NCI-H774 (cell line): ENCODE measurements at regions not wholly inside any gene's neighbourhood (a gene's known extent, or its start where the extent isn't known, plus 50 kb on each side); places are given as distances from the start of the nearest gene placed in this dataset.
"Not testable (repeated sequence)": the region's sequence is repeated elsewhere in the genome, so short reads cannot be mapped to it uniquely, and the experiment has no call there.

Source experiments
- DNase-seq: peaks from one replicate; lab custom pipeline; 2025; lab: John Stamatoyannopoulos, UW

DNA sequence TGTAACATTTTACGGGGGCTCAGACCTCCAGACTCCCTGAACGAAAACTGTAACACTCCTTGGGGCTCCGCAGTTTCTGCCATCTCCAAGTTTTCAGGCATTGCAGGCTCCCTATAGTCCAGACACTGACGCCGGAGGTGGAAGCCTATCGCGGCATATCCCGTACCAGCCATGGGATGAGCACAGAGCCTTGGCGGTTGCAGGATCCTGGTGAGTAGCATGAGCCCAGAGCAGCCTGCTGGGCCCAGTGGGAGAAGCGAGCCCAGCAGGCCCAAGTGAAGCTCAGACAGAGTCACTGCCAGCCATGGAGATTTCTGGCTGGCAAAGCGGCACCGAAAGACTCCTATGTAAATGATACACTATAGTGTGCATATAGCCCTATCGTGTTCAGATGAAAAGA is 446.8 kb downstream of the COL11A1 start:
- DNase-seq = no peak

DNA sequence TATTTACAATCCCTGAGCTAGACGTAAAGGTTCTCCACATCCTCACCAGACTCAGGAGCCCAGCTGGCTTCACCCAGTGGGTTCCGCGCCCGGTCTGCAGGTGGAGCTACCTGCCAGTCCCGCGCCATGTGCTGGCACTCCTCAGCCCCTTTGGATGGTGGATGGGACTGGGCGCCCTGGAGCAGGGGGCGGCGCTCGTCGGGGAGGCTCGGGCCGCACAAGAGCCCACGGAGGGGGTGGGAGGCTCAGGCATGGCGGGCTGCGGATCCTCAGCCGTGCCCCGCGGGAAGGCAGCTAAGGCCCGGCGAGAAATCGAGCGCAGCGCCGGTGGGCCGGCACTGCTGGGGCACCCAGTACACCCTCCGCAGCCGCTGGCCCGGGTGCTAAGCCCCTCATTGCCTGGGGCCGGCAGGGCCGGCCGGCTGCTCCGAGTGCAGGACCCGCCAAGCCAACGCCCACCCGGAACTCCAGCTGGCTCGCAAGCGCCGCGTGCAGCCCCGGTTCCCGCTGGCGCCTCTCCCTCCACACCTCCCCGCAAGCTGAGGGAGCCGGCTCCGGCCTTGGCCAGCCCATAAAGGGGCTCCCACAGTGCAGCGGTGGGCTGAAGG is 448.3 kb downstream of the COL11A1 start:
- DNase-seq = not testable (repeated sequence)

GRCh38 chr1:102655034-102655433 is 453.3 kb downstream of the COL11A1 start:
- DNase-seq = no peak

DNA sequence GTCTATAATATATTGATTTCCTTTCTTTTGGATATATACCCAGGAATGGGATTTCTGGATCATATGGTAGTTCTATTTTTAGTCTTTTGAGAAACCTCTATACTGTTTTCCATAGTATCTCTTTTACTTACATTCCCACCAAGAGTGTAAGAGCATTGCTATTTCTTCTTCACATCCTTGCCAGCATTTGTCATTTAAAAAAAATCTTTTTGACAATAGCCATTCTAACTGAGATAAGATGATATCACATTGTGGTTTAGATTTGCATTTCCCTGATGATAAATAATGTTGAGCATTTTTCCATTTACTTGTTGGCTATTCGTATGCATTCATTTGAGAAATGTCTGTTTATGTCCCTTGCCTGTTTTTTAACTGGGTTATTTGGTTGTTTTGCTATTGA is 467.4 kb downstream of the COL11A1 start:
- DNase-seq = no peak

GRCh38 chr1:102640312-102640711 is 468.0 kb downstream of the COL11A1 start:
- no peak for DNase-seq

- DNase-seq = no peak
These were observed 476.6 kb downstream of the COL11A1 start for GRCh38 chr1:102631691-102632090.

DNA sequence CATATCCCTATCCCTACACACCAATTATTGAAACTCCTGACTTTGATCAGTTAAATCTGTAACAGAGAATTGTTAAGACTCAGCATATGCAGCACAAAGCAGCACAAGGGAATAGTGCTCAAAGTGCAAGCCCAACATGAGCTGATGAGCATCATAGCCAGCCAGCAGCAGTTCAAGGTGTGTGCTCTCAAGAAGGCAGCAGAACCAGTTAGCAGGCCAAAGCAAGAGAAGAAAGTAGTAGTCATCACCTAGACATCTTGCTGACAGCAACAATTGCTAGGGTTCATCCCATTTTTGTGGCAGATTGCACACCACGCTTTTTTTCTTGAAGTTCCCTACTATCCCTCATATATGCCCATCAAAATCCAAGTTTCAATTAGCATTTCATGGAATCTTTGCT is 478.3 kb downstream of the COL11A1 start:
- no peak for DNase-seq

GRCh38 chr1:102628109-102628613 is 480.2 kb downstream of the COL11A1 start:
- peak; percentile 7 for DNase-seq

GRCh38 chr1:102627145-102627544 is 481.2 kb downstream of the COL11A1 start:
- DNase-seq = no peak

DNA sequence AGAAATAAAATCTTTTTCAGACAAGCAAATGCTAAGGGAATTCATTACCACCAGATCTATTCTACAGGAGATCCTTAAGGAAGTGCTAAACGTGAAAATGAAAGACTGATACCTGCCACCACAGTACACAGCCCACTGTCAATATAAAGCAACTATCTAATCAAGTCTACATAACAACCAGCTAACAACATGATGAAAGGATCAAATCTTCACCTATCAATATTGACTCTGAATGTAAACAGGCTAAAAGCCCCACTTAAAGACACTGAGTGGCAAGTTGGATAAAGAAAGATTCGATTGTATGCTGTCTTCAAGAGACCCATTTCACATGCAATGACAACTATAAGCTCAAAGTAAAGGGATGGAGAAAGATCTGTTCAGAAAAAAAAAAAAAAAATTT is 492.4 kb downstream of the COL11A1 start:
- DNase-seq = no peak

GRCh38 chr1:102595106-102595505 is 513.2 kb downstream of the COL11A1 start:
- no peak for DNase-seq

DNA sequence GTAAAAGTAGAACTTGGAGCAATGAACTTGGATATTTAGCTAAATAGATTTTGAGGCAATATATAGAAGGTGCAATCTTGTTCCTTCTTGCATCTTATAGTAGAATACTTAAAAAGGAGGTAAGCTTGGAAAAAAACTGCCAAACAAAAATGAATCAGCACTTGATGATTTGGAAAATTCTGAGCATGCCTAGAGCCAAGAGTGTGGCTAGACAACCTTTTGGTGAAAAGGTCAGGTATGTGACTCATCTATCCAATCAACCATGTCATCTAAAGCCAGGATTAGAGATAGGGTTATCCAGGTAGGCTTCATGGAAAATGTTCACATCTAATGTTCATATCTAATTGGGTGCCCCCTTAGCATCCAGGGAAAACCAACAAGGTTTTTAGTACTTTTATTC is 515.0 kb downstream of the COL11A1 start:
- DNase-seq = no peak

GRCh38 chr1:102588536-102588935 is 519.8 kb downstream of the COL11A1 start:
- DNase-seq = no peak

- DNase-seq = no peak
These were observed 522.3 kb downstream of the COL11A1 start for GRCh38 chr1:102586022-102586421.

- DNase-seq = no peak
These were observed 527.5 kb downstream of the COL11A1 start for GRCh38 chr1:102580806-102581205.

DNA sequence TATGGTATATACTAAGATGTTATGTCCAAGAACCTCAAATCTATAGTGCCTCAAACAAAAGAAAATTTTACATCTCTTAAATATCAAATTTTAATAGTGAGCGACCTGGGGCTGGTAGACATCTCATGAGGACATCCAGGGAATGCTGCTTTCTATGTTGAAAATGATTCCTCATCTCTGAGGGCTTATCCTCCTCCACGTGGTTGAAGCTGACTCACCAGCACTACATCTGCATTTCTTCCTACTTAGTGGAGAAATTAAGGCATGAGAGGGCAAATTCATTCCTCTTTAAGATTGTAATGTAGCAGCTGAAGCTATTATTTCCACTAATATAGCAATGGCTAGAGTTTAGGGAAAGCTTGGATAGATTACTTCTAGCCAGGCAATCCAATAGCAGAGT is 529.5 kb downstream of the COL11A1 start:
- no peak for DNase-seq

GRCh38 chr1:102572637-102573036 is 535.7 kb downstream of the COL11A1 start:
- no peak for DNase-seq

- no peak for DNase-seq
These were observed 542.1 kb downstream of the COL11A1 start for GRCh38 chr1:102566182-102566581.

- DNase-seq = no peak
These were observed 545.9 kb downstream of the COL11A1 start for GRCh38 chr1:102562380-102562779.

DNA sequence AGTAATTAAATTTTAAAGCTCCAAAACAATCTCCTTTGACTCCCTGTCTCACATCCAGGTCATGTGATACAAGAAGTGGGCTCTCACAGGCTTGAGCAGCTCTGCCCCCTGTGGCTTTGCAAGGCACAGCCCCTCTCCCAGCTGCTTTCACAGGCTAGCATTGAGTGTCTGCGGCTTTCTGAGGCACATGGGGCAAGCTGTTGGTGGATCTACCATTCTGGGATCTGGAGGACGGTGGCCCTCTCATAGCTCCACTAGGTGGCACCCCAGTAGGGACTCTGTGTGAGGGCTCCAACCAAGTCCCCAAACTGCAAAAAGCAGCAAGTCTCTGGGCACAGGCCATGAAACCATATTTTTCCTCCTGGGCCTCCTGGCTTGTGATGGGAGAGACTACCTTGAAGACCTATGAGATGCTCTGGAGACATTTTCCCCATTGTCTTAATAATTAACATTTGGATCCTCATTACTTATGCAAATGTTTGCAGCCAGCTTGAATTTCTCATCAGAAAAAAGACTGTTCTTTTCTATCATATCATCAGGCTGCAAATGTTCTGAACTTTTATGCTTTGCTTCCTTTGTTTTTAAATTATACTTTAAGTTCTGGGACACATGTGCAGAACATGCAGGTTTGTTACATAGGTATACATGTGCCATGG is 554.1 kb upstream of the OLFM3 start:
- DNase-seq = no peak

GRCh38 chr1:102546251-102546650 is 549.5 kb upstream of the OLFM3 start:
- no peak for DNase-seq

DNA sequence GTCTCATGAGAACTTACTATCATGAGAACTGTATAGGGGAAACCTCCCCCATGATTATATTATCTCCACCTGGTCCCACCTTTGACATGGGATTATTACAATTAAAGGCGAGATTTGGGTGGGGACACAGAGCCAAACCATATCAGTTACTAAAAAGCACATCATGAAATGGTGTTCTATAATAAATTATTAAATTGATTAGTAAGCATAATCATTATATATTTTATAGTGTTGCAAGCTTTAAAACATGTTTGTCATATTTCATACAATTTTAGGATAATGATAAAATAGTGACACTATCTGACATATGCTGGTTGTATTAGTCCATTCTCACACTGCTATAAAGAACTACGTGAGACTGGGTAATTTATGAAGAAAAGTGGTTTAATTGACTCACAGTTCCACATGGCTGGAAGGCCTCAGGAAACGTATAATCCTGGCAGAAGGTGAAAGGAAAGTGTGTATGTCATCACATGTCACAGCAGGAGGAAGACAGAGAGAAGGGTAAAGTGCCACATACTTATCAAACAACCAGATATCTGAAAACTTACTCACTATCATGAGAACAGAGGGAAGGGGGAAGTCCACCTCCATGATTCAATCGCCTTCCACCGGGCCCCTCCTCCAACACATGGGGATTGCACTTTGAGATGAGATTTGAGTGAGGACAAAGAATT is 539.2 kb upstream of the OLFM3 start:
- no peak for DNase-seq

DNA sequence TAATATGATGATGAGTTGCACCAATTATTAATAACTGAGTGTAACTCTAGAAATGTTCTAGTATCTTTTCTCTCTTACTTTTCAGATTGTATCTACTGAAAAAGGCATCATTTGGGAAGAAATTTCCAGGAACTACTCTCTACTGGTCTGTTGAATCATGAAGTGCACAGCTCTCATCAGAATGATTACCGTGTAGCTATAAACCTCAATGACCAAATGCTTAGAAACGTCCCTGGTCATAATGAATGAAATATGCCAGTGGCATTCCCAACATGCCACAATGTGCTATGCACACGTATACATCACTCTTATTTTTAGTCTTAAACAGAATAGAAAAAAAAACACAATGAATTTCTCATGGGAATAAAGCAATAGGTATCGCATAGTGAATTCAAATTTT is 534.3 kb upstream of the OLFM3 start:
- no peak for DNase-seq
